Activated T-cell treated with anti-CD3 and anti-CD28 coated beads for 4 hours (primary cell): ENCODE measurements at regions not wholly inside any gene's neighbourhood (a gene's known extent, or its start where the extent isn't known, plus 50 kb on each side); places are given as distances from the start of the nearest gene placed in this dataset.
A peak's percentile ranks its signal among the peaks of the same experiment; 100 is the strongest.

ENCODE experiments used
- DNase-seq: peaks from one replicate; pipeline ENCODE4 v3.0.0-alpha.2; 2020

- no peak for DNase-seq
Observed at GRCh38 chr10:15462253-15462897, 91.3 kb upstream of the FAM171A1 start.

- no peak for DNase-seq
Observed at GRCh38 chr10:15461353-15462108, 90.4 kb upstream of the FAM171A1 start.

- DNase-seq, result no peak
Observed at GRCh38 chr10:15460661-15461060, 89.6 kb upstream of the FAM171A1 start.

DNA sequence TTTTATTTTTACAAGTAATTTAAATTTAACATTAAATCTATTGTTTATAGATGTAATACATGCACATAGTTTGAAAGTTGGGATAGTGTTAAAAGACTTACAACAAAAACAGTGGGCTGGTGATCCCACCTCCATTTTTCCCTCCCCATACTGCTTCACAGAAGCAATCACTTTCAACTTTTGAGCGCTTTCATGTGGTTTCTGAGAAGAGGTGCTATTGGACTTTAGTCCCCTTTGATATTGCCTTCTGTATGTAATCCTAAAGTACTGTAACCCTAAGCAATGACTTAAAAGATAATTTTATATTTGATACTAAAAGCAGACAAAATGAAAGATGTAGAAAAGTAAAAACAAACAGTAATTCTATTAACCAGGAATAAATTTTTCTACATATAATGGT, 88.1 kb upstream of the FAM171A1 start:
- no peak for DNase-seq

DNA sequence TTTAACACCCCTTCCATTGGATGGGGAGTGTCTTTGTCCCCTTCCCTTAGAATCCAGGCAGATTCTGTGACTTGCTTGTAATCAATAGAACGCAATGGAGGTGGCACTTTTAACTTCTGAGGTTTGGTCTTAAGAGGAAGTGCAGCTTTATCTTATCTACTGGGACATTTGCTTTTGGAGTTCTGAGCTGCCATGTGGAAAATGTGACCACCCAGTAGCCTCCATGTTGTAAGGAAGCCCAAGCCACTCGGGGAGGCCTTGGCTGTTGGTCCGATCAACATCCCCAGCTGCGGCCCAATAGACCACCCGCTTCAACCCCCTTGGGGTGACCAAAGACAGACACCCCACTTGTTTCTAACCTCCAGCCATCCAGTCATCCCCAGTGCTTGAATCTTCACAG, 86.3 kb upstream of the FAM171A1 start:
- DNase-seq, result no peak

DNA sequence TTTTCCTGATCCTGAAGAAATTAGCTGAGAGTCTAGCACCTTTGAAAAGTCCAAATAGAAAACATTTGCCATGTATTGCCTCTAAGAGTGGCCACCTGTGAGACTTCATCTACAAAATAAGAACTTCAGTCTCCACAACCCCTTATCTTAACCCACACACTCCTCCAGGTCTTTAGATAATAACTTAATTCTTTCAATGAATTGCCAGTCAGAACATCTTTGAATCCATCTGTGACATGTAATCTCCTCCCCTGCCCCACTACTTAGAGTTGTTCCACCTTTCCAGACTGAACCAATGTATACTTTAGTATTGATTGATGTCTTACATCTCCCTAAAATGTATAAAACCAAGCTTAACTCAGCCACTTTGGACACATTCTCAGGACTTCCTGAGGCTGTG, 84.4 kb upstream of the FAM171A1 start:
- DNase-seq, result no peak

- no peak for DNase-seq
Observed at GRCh38 chr10:15453926-15454325, 82.8 kb upstream of the FAM171A1 start.

DNA sequence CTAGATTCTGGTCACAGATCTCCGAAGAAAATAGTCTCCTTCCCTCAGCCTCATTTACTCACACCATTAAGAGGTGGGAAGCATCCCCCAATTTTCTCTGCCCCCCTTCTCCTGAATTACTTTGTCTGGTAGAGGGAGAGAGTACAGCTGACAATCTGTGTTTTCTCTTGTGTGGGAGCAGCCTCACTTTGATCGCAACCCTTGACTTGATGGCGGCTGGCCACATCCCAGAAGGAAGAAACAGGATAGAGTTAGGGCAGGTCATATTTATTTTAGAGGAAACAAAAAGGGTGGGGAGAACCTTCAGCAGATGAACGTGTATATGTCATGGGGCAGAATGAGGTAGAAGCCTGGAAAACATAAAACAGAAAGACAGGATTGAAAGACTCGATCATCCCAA, 82.4 kb upstream of the FAM171A1 start:
- DNase-seq, result no peak

DNA sequence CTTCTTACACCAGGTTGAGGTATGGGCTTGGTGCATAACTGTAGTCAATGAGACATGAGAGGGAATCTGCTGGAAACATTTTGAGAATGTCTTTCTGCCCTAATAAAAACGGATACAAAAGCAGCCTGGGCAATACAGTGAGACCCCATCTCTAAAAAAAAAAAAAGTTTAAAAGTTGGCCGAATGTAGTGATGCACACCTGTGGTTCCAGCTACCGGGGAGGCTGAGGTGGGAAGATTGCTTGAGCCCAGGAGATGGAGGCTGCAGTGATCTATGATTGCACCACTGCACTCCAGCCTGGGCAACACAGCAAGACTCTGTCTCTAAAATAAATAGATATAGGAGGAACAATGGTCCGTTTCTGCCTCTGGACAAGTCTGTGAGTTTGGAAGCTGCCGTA, 81.5 kb upstream of the FAM171A1 start:
- no peak for DNase-seq

DNA sequence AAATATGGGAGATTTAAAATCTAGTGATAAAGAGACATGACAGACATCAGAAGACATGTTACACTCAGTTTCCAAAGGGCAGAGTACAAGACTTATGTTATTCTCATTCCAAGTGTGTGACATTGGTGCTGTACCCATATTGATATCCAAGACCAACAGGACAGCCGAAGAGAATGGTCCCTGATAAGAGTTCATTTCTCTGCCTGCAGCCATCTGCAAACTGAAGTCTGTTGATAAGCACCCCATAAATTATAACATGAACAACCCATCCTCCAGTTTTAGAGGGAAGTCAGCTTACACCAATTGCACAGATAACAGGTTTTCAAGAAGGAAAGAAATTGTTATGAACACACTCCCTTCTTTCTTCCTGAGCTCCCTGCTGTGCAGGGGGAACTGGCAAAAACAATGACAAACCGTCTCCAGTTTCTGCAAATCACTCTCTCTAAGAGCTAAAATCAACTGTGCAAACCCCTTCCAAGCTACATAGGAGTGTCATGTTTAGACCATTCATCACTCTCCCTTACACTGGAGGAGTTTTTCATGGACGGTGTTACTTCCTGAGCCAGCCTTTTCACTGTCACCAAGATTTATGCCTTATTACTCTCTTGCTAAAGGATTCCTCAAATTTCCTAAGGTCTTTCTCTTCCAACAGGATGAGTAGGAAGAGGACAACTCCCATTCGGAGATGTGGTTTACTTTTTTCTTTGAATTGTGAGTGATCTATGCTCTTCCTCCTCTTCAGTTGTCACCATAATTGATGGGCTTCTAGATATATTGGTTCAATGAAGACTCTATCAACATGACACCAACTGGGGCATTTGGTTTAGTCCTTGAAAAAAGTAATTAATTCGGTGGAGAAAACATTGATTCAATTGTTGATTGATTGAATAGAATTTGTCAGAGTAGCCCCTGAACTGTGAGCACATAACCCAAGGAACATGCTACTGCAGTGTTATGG, 80.3 kb upstream of the FAM171A1 start:
- DNase-seq, result no peak

- no peak for DNase-seq
Observed at GRCh38 chr10:15448598-15448997, 77.5 kb upstream of the FAM171A1 start.

GRCh38 chr10:15445006-15445390, 73.9 kb upstream of the FAM171A1 start:
- no peak for DNase-seq

- no peak for DNase-seq
Observed at GRCh38 chr10:15444105-15445005, 73.3 kb upstream of the FAM171A1 start.

DNA sequence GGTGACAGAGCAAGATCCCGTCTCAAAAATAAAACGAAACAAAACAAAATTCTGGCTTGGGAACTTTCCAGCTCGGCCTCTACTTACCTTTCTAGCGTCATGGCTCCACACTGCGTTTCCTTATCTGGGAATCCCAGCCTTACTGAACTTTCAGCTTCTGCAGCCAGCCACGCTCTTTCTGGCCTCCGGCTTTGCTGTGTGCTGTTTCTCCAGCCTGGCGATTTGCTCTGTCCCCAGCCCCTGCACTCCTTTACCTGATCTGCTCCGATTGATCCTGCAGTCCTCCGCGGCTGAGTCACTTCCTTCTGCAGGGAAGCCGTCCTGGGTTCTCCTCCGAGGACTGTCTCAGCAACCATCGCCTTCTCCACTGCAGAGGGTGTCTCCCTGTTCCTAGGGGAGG, 71.0 kb upstream of the FAM171A1 start:
- no peak for DNase-seq

GRCh38 chr10:15440204-15440711, 69.2 kb upstream of the FAM171A1 start:
- DNase-seq, result no peak

GRCh38 chr10:15439341-15439842, 68.3 kb upstream of the FAM171A1 start:
- no peak for DNase-seq

GRCh38 chr10:15436696-15437095, 65.6 kb upstream of the FAM171A1 start:
- DNase-seq, result no peak

DNA sequence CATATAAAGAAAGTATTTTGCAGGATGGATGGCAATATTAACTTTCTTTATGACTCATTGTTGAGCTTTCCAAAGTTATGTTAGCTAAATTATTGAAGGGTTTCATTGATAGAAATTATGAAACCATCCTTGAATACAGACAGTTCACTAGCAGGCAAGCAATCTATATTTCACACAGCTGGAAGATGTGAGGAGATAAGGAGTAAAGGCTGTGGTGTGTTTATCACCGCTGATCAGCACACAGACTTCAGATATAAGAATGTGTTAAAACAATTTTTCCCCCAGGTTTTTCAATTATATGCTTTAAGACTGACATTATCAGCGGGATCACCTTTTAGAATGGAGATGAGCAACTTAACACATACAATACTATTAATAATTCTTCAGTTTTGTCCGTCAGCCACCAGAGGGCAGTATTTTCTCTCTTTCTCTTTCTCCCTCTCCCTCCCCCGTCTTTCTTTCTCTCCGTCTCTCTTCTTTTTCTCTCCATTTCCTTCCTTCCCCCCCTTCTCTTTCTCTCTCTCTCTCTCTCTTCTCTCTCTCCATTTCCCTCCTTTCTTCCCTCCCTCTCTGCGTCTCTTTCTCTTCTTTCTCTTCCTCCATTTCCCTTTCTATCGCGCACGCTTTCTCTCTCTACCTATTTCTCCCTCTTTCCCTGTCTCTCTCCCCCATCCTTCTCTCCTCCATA, 62.9 kb upstream of the FAM171A1 start:
- DNase-seq, result peak; percentile 21

GRCh38 chr10:15432266-15432665, 61.2 kb upstream of the FAM171A1 start:
- no peak for DNase-seq

- DNase-seq, result no peak
Observed at GRCh38 chr10:15430969-15431771, 60.1 kb upstream of the FAM171A1 start.

DNA sequence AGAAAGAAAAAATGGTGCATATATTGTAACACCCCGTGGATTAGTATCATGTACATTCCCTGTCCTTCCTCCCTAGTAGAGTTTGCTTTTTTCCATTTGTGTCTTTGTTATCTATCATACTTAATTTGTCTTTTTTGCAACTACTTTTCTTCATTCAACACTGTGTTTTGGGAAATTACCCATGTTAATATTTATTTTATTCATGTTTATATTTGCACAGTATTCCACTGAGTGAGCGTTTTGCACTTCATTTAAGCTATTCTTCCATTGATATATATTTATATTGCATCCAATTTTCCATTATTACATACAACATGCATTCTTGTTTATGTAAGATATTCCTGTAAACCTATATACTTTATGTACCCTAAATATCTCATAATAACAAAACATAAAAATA, 57.6 kb upstream of the FAM171A1 start:
- DNase-seq, result no peak
